Retinal pigment epithelial cell (primary cell): ENCODE measurements at regions not wholly inside any gene's neighbourhood (a gene's known extent, or its start where the extent isn't known, plus 50 kb on each side); places are given as distances from the start of the nearest gene placed in this dataset.
"Not testable (repeated sequence)": the region's sequence is repeated elsewhere in the genome, so short reads cannot be mapped to it uniquely, and the experiment has no call there.

ENCODE experiments used
- DNase-seq: peaks from one replicate; pipeline ENCODE4 v3.0.0-alpha.2; 2010; ENCODE audit warnings: low read depth
- H3K4me3 ChIP-seq: 2 replicates; pipeline ENCODE4 v1.5.1; 2011; ENCODE audit warnings: mild to moderate bottlenecking, low read length, control low read depth, moderate library complexity
- TF ChIP-seq, protein P1 (sequence below): conservative IDR thresholded peaks from 2 replicates; pipeline ENCODE4 v1.5.1; 2011; ENCODE audit warnings: low read depth, low read length, control low read depth, inconsistent platforms

DNA sequence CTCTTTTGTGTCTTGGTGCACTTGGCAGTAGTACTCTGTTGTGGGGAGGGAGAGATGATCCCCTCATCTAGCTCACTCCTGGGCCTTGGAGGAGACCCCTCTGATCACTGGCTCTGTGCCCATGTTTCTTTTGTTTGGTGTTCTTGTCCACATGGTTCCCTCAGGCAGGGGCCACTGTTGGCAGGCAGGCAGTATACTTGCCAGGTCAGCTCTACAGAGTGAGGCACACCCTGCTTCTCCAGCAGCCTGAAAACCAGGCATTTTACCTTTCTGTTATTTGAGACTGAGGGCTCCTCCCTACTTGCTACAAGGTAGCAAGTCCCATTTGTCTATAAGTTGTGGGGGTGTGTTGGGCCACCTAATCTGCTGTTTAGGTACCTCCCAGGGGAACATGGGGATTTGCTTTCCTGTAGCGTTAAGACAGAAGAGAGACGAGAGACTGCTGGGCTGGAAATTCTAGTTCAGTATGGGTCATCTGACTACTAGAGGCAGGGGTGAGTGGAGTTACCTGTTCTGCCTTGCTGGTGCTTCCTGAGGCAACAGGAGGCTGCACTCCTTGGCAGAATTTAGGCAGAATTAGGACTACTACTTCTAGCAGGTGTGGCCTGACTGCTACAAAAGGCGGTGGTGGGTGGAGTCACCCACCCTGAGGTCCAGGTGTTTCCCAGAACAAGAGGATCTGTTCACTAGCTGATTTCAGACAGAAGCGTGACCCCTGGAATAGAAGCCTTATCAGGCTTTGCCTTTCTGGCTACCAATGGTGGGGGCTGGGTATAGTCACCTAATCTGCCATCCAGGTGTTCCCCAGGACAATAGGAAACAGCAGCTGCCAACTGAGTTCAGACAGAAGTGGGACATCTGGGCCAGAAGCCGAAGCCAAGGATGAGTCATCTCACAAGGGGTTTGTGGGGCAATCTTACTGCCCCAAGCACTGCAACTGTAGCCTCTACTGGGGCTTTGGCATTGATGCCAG is 843.0 kb upstream of the ATXN8OS start:
- no peak overlapping the region for H3K4me3 ChIP-seq
- TF ChIP-seq, protein P1, sequence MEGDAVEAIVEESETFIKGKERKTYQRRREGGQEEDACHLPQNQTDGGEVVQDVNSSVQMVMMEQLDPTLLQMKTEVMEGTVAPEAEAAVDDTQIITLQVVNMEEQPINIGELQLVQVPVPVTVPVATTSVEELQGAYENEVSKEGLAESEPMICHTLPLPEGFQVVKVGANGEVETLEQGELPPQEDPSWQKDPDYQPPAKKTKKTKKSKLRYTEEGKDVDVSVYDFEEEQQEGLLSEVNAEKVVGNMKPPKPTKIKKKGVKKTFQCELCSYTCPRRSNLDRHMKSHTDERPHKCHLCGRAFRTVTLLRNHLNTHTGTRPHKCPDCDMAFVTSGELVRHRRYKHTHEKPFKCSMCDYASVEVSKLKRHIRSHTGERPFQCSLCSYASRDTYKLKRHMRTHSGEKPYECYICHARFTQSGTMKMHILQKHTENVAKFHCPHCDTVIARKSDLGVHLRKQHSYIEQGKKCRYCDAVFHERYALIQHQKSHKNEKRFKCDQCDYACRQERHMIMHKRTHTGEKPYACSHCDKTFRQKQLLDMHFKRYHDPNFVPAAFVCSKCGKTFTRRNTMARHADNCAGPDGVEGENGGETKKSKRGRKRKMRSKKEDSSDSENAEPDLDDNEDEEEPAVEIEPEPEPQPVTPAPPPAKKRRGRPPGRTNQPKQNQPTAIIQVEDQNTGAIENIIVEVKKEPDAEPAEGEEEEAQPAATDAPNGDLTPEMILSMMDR, result no peak

DNA sequence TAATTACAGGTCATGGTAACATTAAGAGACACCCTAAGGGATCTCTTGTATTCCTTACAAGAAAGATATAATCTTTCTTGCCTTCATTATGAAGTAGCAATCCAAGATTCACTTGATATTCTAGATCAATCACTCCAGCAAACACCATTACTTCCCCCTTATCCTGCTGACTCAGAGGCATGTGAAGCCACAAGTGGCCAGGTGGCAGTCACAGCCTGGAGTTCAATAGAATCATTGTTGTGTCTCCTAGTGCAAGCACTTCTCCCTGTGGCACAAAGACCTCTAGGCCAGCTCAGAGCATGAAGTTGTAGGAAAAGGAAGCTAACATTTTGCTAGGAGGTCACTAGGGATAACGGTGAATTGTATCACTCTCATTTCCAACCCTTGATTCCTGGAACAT is 864.3 kb upstream of the ATXN8OS start:
- TF ChIP-seq, protein P1, result no peak
- no peak for DNase-seq
- no peak overlapping the region for H3K4me3 ChIP-seq

More for the DNA sequence above, 843.0 kb upstream of the ATXN8OS start:
- no peak for DNase-seq

DNA sequence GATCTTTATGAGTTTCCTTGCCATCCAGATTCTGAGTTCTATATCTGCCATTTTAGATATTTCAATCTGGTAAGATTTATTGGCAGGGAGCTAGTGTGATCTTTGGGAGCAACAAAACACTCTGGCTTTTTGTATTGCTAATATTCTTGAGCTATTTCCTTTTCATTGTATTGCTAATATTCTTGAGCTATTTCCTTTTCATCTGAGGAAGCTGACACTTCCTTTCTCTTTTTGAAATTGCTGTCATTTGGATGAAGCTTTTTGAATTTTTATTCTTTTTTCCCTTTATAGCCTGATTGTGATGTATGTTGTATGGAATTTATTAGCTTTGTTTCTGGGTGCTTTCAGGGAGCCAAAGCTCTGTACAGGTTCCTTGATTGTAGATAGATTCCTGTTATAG is 873.5 kb upstream of the ATXN8OS start:
- DNase-seq, result no peak
- TF ChIP-seq, protein P1, result no peak
- no peak overlapping the region for H3K4me3 ChIP-seq

DNA sequence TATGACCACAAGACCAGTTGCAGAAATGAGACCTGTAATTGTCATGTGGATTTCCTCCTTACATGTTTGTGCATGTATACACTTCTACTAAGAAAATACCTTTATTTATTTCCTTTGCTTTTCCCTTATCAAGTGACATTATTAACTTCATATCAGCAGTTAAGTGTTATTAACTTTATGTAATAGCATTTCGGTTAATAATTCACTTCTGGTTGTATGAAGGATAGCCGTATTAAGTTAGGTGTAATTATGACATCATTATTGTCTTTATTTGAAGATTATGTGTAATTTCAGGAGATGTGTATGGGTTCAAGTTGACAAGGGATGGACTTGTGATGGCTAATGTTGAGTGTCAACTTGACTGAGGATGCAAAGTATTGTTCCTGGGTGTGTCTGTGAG is 881.2 kb upstream of the ATXN8OS start:
- DNase-seq, result no peak
- TF ChIP-seq, protein P1, result no peak
- no peak overlapping the region for H3K4me3 ChIP-seq

DNA sequence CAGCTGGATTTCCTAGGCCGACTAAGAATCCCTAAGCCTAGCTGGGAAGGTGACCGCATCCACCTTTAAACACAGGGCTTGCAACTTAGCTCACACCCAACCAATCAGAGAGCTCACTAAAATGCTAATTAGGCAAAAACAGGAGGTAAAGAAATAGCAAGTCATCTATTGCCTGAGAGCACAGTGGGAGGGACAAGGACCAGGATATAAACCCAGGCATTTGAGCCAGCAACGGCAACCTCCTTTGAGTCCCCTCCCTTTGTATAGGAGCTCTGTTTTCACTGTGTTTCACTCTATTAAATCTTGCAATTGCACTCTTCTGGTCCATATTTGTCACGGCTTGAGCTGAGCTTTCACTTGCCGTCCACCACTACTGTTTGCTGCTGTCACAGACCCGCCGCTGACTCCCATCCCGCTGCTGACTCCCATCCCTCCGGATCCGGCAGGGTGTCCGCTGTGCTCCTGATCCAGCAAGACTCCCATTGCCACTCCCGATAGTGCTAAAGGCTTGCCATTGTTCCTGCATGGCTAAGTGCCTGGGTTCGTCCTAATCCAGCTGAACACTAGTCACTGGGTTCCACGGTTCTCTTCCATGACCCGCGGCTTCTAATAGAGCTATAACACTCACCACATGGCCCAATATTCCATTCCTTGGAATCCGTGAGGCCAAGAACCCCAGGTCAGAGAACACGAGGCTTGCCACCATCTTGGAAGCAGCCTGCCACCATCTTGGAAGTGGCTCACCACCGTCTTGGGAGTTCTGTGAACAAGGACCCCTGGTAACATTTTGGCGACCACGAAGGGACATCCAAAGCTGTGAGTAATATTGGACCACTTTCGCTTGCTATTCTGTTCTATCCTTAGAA is 885.8 kb upstream of the ATXN8OS start:
- not testable (repeated sequence) for DNase-seq

DNA sequence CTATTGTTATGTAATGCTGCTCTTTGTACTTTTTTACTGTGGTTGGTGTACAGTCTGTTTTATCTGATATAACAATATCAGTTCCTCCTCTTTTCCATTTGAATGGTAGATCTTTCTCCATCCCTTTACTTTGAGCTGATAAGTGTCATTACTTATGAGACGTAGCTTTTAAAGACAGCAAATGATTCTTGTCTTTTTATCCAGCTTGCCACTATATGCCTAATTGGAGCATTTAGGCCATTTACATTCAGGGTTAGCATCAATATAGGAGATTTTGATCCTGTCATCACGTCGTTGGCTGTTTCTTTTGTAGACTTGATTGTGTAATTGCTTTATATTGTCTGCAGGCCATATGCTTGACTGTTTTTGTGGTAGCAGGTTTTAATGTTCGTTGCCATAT is 894.2 kb upstream of the ATXN8OS start:
- TF ChIP-seq, protein P1, result no peak
- no peak overlapping the region for H3K4me3 ChIP-seq
- DNase-seq, result no peak

More for the DNA sequence above, 885.8 kb upstream of the ATXN8OS start:
- H3K4me3 ChIP-seq, result not testable (repeated sequence)

DNA sequence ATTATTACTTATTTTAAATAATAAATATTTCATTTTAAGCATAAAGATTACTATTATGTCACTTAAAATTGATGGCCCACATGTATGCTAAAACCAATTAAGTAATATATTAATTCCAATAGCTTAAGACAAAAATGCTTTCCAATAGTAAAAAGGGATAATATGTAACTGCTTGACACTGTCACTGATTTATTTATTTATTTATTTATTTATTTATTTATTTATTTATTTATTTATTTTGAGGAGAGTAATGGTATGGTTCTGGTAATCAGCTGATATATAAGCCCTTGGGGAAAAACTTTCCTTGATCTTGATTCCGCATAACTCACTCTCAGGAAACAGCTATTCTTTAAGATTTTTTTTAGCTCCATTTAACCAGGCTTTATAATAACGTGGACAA is 903.0 kb upstream of the ATXN8OS start:
- TF ChIP-seq, protein P1, result no peak
- no peak for DNase-seq
- no peak overlapping the region for H3K4me3 ChIP-seq
